ENCODE measurements at regions not wholly inside any gene's neighbourhood (a gene's known extent, or its start where the extent isn't known, plus 50 kb on each side); places are given as distances from the start of the nearest gene placed in this dataset.

GRCh38 chr9:93810028-93810971, 144.9 kb downstream of the BARX1 start:
- Histone ChIP-seq H3K36me3 (ENCODE audit: control insufficient read depth, low read length) (no peaks in the 10 kb centered on the region), H3K9me3 (ENCODE audit: control insufficient read depth, insufficient read depth, low read length) (no peaks in the 10 kb centered on the region), H3K4me1 (ENCODE audit: control insufficient read depth, low read length) (no peaks in the 10 kb centered on the region), H3K27ac (ENCODE audit: low read depth, low read length) (no peak overlapping the region), H3K9me2 (replicated peaks; ENCODE audit: control insufficient read depth, low read length) (no peaks in the 10 kb centered on the region), H3K4me3 (ENCODE audit: low read length) (no peak overlapping the region), H3F3A (ENCODE audit: control insufficient read depth, insufficient read depth) (no peaks in the 10 kb centered on the region), H3K27me3 (ENCODE audit: control insufficient read depth, low read length) (peaks cover 12% of the 10 kb centered on the region), H3K4me2 (ENCODE audit: low read length) (no peak overlapping the region), H4K20me1 (ENCODE audit: control insufficient read depth, insufficient read depth, low read depth, low read length) (no peaks in the 10 kb centered on the region), H3K79me2 (ENCODE audit: control insufficient read depth, low read length) (no peaks in the 10 kb centered on the region)
- TF ChIP-seq CTCF (IDR thresholded peaks at IDR 0.05; ENCODE audit: low read depth, low read length, poor library complexity, severe bottlenecking) (no peak), EZH2phosphoT487 (IDR thresholded peaks at IDR 0.05; ENCODE audit: borderline replicate concordance, low read length) (no peak)

GRCh38 chr9:93809204-93809940, 145.8 kb downstream of the BARX1 start:
- peaks cover 12% of the 10 kb centered on the region for H3K27me3 ChIP-seq (ENCODE audit: control insufficient read depth, low read length)
- no peaks in the 10 kb centered on the region for H4K20me1 ChIP-seq (ENCODE audit: control insufficient read depth, insufficient read depth, low read depth, low read length)
- H3K4me1 ChIP-seq (ENCODE audit: control insufficient read depth, low read length) = no peaks in the 10 kb centered on the region
- H3K27ac ChIP-seq (ENCODE audit: low read depth, low read length) = no peak overlapping the region
- H3K9me3 ChIP-seq (ENCODE audit: control insufficient read depth, insufficient read depth, low read length) = no peaks in the 10 kb centered on the region
- H3K9me2 ChIP-seq (replicated peaks; ENCODE audit: control insufficient read depth, low read length) = no peaks in the 10 kb centered on the region
- H3F3A ChIP-seq (ENCODE audit: control insufficient read depth, insufficient read depth) = no peaks in the 10 kb centered on the region
- no peaks in the 10 kb centered on the region for H3K36me3 ChIP-seq (ENCODE audit: control insufficient read depth, low read length)
- no peak overlapping the region for H3K4me2 ChIP-seq (ENCODE audit: low read length)
- no peak for TF ChIP-seq CTCF (IDR thresholded peaks at IDR 0.05; ENCODE audit: low read depth, low read length, poor library complexity, severe bottlenecking)
- no peak for TF ChIP-seq EZH2phosphoT487 (IDR thresholded peaks at IDR 0.05; ENCODE audit: borderline replicate concordance, low read length)
- H3K4me3 ChIP-seq (ENCODE audit: low read length) = no peak overlapping the region
- H3K79me2 ChIP-seq (ENCODE audit: control insufficient read depth, low read length) = no peaks in the 10 kb centered on the region

- no peaks in the 10 kb centered on the region for H3K36me3 ChIP-seq (ENCODE audit: control insufficient read depth, low read length)
- no peak overlapping the region for H3K4me3 ChIP-seq (ENCODE audit: low read length)
- TF ChIP-seq CTCF (IDR thresholded peaks at IDR 0.05; ENCODE audit: low read depth, low read length, poor library complexity, severe bottlenecking) = no peak
- no peak for TF ChIP-seq EZH2phosphoT487 (IDR thresholded peaks at IDR 0.05; ENCODE audit: borderline replicate concordance, low read length)
- peaks cover 12% of the 10 kb centered on the region for H3K27me3 ChIP-seq (ENCODE audit: control insufficient read depth, low read length)
- no peaks in the 10 kb centered on the region for H4K20me1 ChIP-seq (ENCODE audit: control insufficient read depth, insufficient read depth, low read depth, low read length)
- H3F3A ChIP-seq (ENCODE audit: control insufficient read depth, insufficient read depth) = no peaks in the 10 kb centered on the region
- no peaks in the 10 kb centered on the region for H3K9me3 ChIP-seq (ENCODE audit: control insufficient read depth, insufficient read depth, low read length)
- H3K4me2 ChIP-seq (ENCODE audit: low read length) = no peak overlapping the region
- H3K9me2 ChIP-seq (replicated peaks; ENCODE audit: control insufficient read depth, low read length) = no peaks in the 10 kb centered on the region
- no peaks in the 10 kb centered on the region for H3K4me1 ChIP-seq (ENCODE audit: control insufficient read depth, low read length)
- H3K79me2 ChIP-seq (ENCODE audit: control insufficient read depth, low read length) = no peaks in the 10 kb centered on the region
- no peak overlapping the region for H3K27ac ChIP-seq (ENCODE audit: low read depth, low read length)
Measured at GRCh38 chr9:93808115-93809029, 146.8 kb downstream of the BARX1 start.

Data from DOHH2 (cell line).